ENCODE measurements at regions not wholly inside any gene's neighbourhood (a gene's known extent, or its start where the extent isn't known, plus 50 kb on each side); places are given as distances from the start of the nearest gene placed in this dataset.

GRCh38 chr10:28929942-28930341, 252.6 kb downstream of the BAMBI start:
- no peak for TF ChIP-seq ZNF274 (IDR thresholded peaks at IDR 0.05; ENCODE audit: low read depth, low read length)
- no peak for TF ChIP-seq YY1 (IDR thresholded peaks at IDR 0.05; ENCODE audit: insufficient read depth, insufficient read length)
- no peak for TF ChIP-seq SUZ12 (IDR thresholded peaks at IDR 0.05; ENCODE audit: extremely low read depth, insufficient read depth, insufficient read length)
